NCI-H2107 (cell line): ENCODE measurements at regions not wholly inside any gene's neighbourhood (a gene's known extent, or its start where the extent isn't known, plus 50 kb on each side); places are given as distances from the start of the nearest gene placed in this dataset.

ENCODE experiments used
- DNase-seq: peaks from one replicate; lab custom pipeline; 2025; lab: John Stamatoyannopoulos, UW

DNA sequence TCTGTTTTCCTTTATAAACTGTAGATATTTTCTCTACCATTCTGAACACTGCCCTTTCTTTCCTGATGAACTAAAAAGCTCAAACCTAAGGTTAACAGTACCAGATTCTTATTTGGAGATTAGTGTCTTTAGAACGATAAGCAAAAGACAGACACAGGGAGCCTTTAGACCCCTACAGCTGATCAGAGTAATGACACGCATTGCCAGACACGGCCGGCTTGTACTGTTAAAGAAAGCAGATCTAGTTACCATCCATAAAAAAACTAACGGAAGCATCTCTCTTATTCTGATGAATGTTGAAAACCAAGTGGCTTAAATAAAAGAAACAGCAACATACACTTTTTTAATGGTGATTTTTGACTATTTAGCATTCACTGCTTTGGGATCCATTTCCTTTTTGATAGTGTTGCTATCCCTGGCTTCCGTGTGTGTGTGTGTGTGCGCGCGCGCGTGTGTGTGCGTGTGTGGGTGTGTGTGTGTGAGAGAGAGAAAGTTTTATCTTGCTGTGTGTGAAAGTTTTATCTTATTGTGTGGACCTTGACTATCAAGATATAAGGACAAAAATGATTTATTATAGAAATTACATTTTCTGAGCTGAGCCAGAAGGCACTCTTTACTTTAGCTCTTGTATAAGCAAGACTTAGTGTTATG lies 95.6 kb upstream of the SLC35B3 start:
- DNase-seq, result no peak

DNA sequence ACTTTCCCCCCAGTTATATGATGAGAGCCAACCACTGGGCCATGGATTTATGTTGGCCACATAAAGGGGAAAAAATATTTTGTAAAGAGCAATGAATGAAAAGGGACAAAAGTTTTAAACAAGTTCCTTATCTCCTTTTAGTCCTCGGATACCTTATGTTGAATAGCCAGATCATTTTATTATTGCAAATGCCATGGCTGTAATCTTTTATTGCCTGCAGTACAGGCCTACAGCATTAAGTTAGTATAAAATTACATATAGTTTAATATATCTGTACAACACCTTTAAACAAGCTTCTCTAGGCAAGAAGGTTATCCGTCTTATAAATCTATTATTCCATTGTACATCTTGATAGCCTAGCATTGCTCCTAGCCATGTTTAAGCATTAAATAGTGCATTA lies 93.9 kb upstream of the SLC35B3 start:
- DNase-seq, result no peak

GRCh38 chr6:8527818-8528217 lies 92.5 kb upstream of the SLC35B3 start:
- no peak for DNase-seq

GRCh38 chr6:8526624-8527023 lies 91.3 kb upstream of the SLC35B3 start:
- DNase-seq, result no peak

DNA sequence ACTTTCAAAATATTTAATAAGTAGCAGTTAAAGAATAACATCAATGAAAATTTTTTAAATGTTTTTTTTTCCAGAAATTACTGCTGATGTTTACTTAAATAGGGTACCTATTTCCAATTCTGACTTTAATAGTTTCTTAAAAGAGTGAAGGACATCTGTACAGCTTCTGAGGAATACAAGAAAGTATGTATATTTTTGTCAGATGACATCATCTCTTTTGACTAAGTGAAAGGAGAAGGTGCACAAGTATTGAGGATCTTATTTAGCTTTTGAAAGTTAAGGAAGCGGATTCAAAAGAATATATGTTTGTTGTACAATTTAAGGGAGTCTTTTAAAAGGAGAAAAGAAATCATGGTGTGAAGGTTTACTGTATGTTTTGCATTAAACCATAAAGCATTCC lies 90.0 kb upstream of the SLC35B3 start:
- DNase-seq, result no peak

DNA sequence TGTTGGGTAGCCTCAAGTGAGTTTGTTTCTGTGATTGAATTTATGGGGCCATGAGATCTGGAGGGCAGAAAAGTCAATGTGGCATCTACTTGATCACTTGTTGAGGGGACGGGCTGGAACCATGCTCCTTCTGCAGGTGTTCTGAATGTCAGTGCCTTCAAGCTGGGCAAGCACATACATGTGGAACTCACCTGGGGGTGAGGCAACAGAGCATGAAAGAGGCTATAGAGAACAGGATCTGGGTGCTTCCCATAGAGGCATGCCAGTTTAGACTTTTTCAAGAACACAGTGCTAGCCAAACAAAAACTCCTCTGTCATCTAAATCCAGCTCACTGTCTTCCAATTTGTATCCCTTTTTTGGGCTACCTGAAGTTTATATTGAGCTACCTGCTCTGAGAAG lies 77.8 kb upstream of the SLC35B3 start:
- DNase-seq, result no peak

GRCh38 chr6:8507286-8507685 lies 71.9 kb upstream of the SLC35B3 start:
- DNase-seq, result no peak

DNA sequence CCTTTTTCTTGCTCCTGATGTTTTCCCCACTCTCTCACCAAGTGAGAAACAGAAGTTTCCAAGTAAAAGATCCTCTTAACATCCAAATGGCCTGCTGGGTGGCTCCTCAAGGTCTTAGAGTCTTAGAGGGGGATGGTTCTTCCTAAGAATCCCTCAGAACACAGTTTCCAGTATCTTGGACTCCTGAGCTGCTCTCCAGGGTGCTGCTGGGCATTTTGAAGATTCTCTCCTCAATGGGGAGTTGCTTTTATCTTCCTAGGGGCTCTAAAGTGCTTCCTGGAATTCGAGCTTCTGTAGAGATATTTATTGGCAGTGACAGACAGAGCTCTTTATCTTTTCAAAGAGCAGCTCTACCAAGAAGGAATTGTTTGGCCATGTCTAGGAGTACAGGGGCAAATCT lies 70.8 kb upstream of the SLC35B3 start:
- no peak for DNase-seq

- DNase-seq, result no peak
These were observed 64.2 kb upstream of the SLC35B3 start for GRCh38 chr6:8499540-8499939.

GRCh38 chr6:8494730-8495129 lies 59.4 kb upstream of the SLC35B3 start:
- no peak for DNase-seq

- no peak for DNase-seq
These were observed 57.3 kb upstream of the SLC35B3 start for GRCh38 chr6:8492536-8493133.
